ENCODE measurements at regions not wholly inside any gene's neighbourhood (a gene's known extent, or its start where the extent isn't known, plus 50 kb on each side); places are given as distances from the start of the nearest gene placed in this dataset.
A peak's percentile ranks its signal among the peaks of the same experiment; 100 is the strongest.

GRCh38 chr12:93315385-93315906 is 62.3 kb upstream of the NUDT4 start:
- DNase-seq (ENCODE audit: low spot score) = no peak
- H3K36me3 Mint-ChIP-seq (ENCODE audit: low read depth, unreplicated experiment) = no peaks in the 10 kb centered on the region
- H3K27me3 Mint-ChIP-seq (ENCODE audit: unreplicated experiment) = peaks cover 3% of the 10 kb centered on the region
- no peak overlapping the region for H3K27ac Mint-ChIP-seq (ENCODE audit: unreplicated experiment)
- H3K9me3 Mint-ChIP-seq (ENCODE audit: unreplicated experiment) = no peaks in the 10 kb centered on the region
- H3K4me1 Mint-ChIP-seq (ENCODE audit: unreplicated experiment) = peaks cover 7% of the 10 kb centered on the region
- TF ChIP-seq, protein P1, sequence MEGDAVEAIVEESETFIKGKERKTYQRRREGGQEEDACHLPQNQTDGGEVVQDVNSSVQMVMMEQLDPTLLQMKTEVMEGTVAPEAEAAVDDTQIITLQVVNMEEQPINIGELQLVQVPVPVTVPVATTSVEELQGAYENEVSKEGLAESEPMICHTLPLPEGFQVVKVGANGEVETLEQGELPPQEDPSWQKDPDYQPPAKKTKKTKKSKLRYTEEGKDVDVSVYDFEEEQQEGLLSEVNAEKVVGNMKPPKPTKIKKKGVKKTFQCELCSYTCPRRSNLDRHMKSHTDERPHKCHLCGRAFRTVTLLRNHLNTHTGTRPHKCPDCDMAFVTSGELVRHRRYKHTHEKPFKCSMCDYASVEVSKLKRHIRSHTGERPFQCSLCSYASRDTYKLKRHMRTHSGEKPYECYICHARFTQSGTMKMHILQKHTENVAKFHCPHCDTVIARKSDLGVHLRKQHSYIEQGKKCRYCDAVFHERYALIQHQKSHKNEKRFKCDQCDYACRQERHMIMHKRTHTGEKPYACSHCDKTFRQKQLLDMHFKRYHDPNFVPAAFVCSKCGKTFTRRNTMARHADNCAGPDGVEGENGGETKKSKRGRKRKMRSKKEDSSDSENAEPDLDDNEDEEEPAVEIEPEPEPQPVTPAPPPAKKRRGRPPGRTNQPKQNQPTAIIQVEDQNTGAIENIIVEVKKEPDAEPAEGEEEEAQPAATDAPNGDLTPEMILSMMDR (IDR thresholded peaks at IDR 0.05; ENCODE audit: unreplicated experiment) = no peak
- H3K4me3 Mint-ChIP-seq (ENCODE audit: unreplicated experiment) = no peak overlapping the region

GRCh38 chr12:93315907-93316622 is 61.7 kb upstream of the NUDT4 start:
- H3K27ac Mint-ChIP-seq (ENCODE audit: unreplicated experiment) = no peak overlapping the region
- H3K9me3 Mint-ChIP-seq (ENCODE audit: unreplicated experiment) = no peaks in the 10 kb centered on the region
- H3K36me3 Mint-ChIP-seq (ENCODE audit: low read depth, unreplicated experiment) = no peaks in the 10 kb centered on the region
- DNase-seq (ENCODE audit: low spot score) = no peak
- H3K27me3 Mint-ChIP-seq (ENCODE audit: unreplicated experiment) = peaks cover 5% of the 10 kb centered on the region
- TF ChIP-seq, protein P1 (IDR thresholded peaks at IDR 0.05; ENCODE audit: unreplicated experiment) = no peak
- no peak overlapping the region for H3K4me3 Mint-ChIP-seq (ENCODE audit: unreplicated experiment)
- H3K4me1 Mint-ChIP-seq (ENCODE audit: unreplicated experiment) = peaks cover 7% of the 10 kb centered on the region

DNA sequence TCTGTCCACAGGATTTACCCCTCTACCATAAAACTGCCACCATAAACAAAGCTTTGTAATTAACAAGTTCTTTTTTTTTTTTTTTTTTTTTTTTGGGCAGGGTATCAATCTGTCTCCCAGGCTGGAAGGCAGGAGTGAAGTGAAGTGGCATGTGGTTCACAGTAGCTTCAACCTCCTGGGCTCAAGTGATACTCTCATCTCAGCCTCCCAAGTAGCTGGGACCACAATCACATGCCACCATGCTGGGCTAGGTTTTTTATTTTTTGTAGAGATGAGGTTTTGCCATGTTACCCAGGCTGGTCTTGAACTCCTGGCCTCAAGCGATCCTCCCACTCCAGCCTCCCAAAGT is 61.1 kb upstream of the NUDT4 start:
- peaks cover 5% of the 10 kb centered on the region for H3K27me3 Mint-ChIP-seq (ENCODE audit: unreplicated experiment)
- TF ChIP-seq, protein P1 (IDR thresholded peaks at IDR 0.05; ENCODE audit: unreplicated experiment) = no peak
- no peak for DNase-seq (ENCODE audit: low spot score)
- H3K9me3 Mint-ChIP-seq (ENCODE audit: unreplicated experiment) = no peaks in the 10 kb centered on the region
- H3K4me3 Mint-ChIP-seq (ENCODE audit: unreplicated experiment) = no peak overlapping the region
- peaks cover 7% of the 10 kb centered on the region for H3K4me1 Mint-ChIP-seq (ENCODE audit: unreplicated experiment)
- H3K27ac Mint-ChIP-seq (ENCODE audit: unreplicated experiment) = no peak overlapping the region
- no peaks in the 10 kb centered on the region for H3K36me3 Mint-ChIP-seq (ENCODE audit: low read depth, unreplicated experiment)

DNA sequence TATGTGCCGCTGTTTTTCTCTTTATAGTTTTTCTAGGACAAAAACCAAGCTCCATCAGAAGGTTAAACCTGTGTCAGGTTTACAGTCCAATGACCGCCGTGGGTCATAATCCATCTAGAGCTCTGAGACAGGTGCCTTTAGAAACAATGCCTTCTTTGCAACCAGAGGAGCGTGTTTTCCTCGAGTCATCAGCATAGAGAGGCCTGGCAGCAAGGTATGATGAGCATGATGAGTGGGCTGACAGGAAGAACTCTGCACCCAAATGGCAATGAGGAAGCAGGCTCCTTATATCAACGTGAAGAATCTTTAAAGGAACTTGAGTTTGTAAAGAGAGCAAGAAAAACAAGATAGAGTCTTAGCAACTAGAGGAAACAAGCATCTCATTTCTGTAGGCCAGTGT is 60.5 kb upstream of the NUDT4 start:
- DNase-seq (ENCODE audit: low spot score) = no peak
- peaks cover 2% of the 10 kb centered on the region for H3K27me3 Mint-ChIP-seq (ENCODE audit: unreplicated experiment)
- TF ChIP-seq, protein P1 (IDR thresholded peaks at IDR 0.05; ENCODE audit: unreplicated experiment) = no peak
- no peaks in the 10 kb centered on the region for H3K9me3 Mint-ChIP-seq (ENCODE audit: unreplicated experiment)
- H3K36me3 Mint-ChIP-seq (ENCODE audit: low read depth, unreplicated experiment) = no peaks in the 10 kb centered on the region
- H3K4me3 Mint-ChIP-seq (ENCODE audit: unreplicated experiment) = no peak overlapping the region
- peak overlapping the region; percentile 31 for H3K27ac Mint-ChIP-seq (ENCODE audit: unreplicated experiment)
- peaks cover 7% of the 10 kb centered on the region for H3K4me1 Mint-ChIP-seq (ENCODE audit: unreplicated experiment)

DNA sequence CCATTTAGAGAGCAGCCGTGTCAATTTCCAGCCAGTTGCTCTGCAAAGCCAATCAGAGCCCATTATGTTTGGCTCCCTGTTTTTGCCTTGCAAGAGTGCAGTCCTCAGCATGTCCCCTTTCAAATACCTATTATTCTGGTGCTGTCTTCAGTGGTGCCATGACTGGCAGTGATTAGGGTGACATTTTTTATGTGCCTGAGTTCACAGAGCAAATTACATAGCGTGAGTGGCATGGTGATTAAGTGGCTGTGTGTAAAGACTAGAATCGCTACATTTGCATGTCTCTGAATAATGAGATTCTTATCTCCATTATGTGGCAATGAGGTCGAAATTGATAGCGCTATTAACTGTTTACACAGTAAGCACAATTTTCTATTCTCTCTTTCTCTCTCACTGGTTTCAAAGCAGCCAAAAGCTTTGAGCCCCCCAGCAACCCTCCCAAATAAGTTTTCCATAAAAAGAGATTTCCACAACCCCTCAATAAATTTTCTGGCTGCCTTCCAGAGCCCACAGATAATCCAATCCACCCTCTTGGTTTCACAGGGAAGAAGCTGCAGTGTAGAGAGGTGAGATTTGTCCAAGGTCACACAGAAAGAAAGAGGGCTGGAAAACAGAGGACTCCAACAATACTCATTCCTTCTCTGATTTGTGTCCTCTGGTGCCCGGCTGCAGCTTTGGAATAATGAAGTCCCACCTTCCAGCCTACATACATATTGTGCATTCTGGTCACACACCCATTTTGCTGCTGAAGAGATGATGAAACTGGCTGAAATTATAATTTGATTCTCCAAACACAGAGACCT is 58.8 kb upstream of the NUDT4 start:
- TF ChIP-seq, protein P1 (IDR thresholded peaks at IDR 0.05; ENCODE audit: unreplicated experiment) = no peak
- no peak overlapping the region for H3K4me3 Mint-ChIP-seq (ENCODE audit: unreplicated experiment)
- H3K36me3 Mint-ChIP-seq (ENCODE audit: low read depth, unreplicated experiment) = no peaks in the 10 kb centered on the region
- H3K4me1 Mint-ChIP-seq (ENCODE audit: unreplicated experiment) = peaks cover 11% of the 10 kb centered on the region
- peaks cover 2% of the 10 kb centered on the region for H3K27me3 Mint-ChIP-seq (ENCODE audit: unreplicated experiment)
- no peak overlapping the region for H3K27ac Mint-ChIP-seq (ENCODE audit: unreplicated experiment)
- H3K9me3 Mint-ChIP-seq (ENCODE audit: unreplicated experiment) = no peaks in the 10 kb centered on the region
- DNase-seq (ENCODE audit: low spot score) = no peak

Measured in endothelial cell (in vitro differentiated cells).